Prostate gland (tissue), 2 donors: ENCODE measurements at regions not wholly inside any gene's neighbourhood (a gene's known extent, or its start where the extent isn't known, plus 50 kb on each side); places are given as distances from the start of the nearest gene placed in this dataset.

Source experiments
- CTCF ChIP-seq, 4 experiments: fragments of 200-600 bp in 2 of 4; fragments of 450-650 bp in 2 of 4; sonication (generic) in 2 of 4; IDR thresholded peaks; 1 replicate in 3 of 4; 2 replicates in 1 of 4; pipeline ENCODE4 v1.5.1; 2016 to 2019; ENCODE audit warnings: antibody characterized with exemption in 4 of 4, mild to moderate bottlenecking in 2 of 4, moderate library complexity in 2 of 4
- POLR2A ChIP-seq: fragments of 450-650 bp; IDR thresholded peaks from one replicate; pipeline ENCODE4 v1.6.1; 2016; ENCODE audit warnings: antibody characterized with exemption, mild to moderate bottlenecking
- POLR2AphosphoS5 ChIP-seq: sonication (generic); formaldehyde crosslinking; IDR thresholded peaks from one replicate; pipeline ENCODE4 v1.6.1; 2017; ENCODE audit warnings: antibody characterized with exemption

- TF ChIP-seq CTCF (IDR thresholded peaks at IDR 0.05) (no peak), POLR2AphosphoS5 (no peak), POLR2A (no peak)
Measured at GRCh38 chr1:73411479-73411878, 786.5 kb downstream of the LRRIQ3 start.
